H1 (cell line): ENCODE measurements at regions not wholly inside any gene's neighbourhood (a gene's known extent, or its start where the extent isn't known, plus 50 kb on each side); places are given as distances from the start of the nearest gene placed in this dataset.

ENCODE experiments used
- CHD1 ChIP-seq: IDR thresholded peaks from 2 replicates; pipeline ENCODE4 v1.6.1; 2012; ENCODE audit warnings: low read depth, low read length, improper control_type of control experiment
- EP300 ChIP-seq, 2 experiments: IDR thresholded peaks; 1 replicate in 1 of 2; 2 replicates in 1 of 2; pipeline ENCODE4 v1.6.1; 2011 to 2012; ENCODE audit warnings: low read depth in 2 of 2, low read length in 2 of 2, mild to moderate bottlenecking in 2 of 2, borderline replicate concordance in 1 of 2, inconsistent platforms in 1 of 2, moderate library complexity in 1 of 2
- FOSL1 ChIP-seq: IDR thresholded peaks from 2 replicates; pipeline ENCODE4 v1.6.1; 2011; ENCODE audit warnings: mild to moderate bottlenecking, low read depth, low read length, moderate library complexity; ENCODE audit not compliant: insufficient read depth
- KDM5A ChIP-seq: fragments of 200-600 bp; IDR thresholded peaks from 2 replicates; pipeline ENCODE4 v1.7.1; 2012; ENCODE audit warnings: mild to moderate bottlenecking, low read length, inconsistent platforms, mixed read lengths
- MAX ChIP-seq: IDR thresholded peaks from 2 replicates; pipeline ENCODE4 v1.6.1; 2012; ENCODE audit warnings: inconsistent platforms
- RFX5 ChIP-seq: IDR thresholded peaks from 2 replicates; pipeline ENCODE4 v1.6.1; 2011; ENCODE audit warnings: low read depth, low read length, improper control_type of control experiment, borderline replicate concordance
- SAP30 ChIP-seq: fragments of 300-600 bp; sonication (generic); IDR thresholded peaks from 2 replicates; pipeline ENCODE4 v1.7.1; 2012; ENCODE audit warnings: low read length, moderate library complexity, mild to moderate bottlenecking, inconsistent platforms; ENCODE audit not compliant: insufficient read depth, insufficient replicate concordance
- SIX5 ChIP-seq: IDR thresholded peaks from 2 replicates; pipeline ENCODE4 v1.6.1; 2011; ENCODE audit warnings: mild to moderate bottlenecking, low read depth, low read length
- TF ChIP-seq, protein P1 (sequence below): fragments of 300-600 bp; sonication (generic); IDR thresholded peaks from 2 replicates; pipeline ENCODE4 v1.7.1; 2012; ENCODE audit warnings: low read length, moderate library complexity, mild to moderate bottlenecking, inconsistent platforms; ENCODE audit not compliant: insufficient replicate concordance

DNA sequence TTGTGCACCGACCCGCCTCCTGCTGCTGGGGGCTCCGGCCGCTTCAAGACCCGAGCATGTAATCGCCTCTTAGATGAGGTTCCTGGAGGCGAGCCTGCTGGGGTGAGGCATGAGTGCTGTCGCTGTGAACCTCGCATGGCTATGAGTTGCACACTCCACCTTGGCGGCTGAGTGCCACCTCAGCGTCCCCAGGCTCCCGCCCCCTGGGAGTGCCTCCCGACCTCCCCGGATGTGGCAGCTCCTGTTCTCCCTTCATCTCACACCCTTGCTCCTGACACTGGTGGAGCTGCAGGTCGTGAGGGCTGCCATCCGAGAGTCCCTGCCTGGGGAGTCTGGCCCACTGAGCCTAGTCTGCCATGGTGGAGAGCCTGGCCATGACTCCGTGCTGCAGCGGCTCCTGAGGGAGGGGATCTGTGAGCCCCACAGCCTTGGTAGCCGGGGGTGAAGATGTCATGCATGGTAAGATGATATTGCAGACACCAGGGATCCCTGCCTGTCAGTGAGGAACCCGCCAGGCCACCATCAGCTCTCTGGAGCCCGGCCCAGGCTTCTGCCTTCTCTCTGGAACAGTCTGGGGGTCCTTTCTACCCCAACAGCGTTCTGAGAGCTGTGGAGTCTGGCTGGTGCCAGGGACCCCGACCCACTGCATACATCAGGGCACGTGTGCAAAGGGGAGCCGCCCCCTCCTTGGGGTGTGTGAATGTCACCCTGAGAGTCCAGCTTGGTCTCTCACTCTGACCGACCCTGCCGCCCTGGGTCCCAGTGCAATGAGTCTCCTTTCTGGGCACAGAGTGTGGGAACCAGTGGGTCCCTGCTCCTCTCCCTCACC lies 61.6 kb upstream of the HS6ST1 start (continued):
- TF ChIP-seq, protein P1, sequence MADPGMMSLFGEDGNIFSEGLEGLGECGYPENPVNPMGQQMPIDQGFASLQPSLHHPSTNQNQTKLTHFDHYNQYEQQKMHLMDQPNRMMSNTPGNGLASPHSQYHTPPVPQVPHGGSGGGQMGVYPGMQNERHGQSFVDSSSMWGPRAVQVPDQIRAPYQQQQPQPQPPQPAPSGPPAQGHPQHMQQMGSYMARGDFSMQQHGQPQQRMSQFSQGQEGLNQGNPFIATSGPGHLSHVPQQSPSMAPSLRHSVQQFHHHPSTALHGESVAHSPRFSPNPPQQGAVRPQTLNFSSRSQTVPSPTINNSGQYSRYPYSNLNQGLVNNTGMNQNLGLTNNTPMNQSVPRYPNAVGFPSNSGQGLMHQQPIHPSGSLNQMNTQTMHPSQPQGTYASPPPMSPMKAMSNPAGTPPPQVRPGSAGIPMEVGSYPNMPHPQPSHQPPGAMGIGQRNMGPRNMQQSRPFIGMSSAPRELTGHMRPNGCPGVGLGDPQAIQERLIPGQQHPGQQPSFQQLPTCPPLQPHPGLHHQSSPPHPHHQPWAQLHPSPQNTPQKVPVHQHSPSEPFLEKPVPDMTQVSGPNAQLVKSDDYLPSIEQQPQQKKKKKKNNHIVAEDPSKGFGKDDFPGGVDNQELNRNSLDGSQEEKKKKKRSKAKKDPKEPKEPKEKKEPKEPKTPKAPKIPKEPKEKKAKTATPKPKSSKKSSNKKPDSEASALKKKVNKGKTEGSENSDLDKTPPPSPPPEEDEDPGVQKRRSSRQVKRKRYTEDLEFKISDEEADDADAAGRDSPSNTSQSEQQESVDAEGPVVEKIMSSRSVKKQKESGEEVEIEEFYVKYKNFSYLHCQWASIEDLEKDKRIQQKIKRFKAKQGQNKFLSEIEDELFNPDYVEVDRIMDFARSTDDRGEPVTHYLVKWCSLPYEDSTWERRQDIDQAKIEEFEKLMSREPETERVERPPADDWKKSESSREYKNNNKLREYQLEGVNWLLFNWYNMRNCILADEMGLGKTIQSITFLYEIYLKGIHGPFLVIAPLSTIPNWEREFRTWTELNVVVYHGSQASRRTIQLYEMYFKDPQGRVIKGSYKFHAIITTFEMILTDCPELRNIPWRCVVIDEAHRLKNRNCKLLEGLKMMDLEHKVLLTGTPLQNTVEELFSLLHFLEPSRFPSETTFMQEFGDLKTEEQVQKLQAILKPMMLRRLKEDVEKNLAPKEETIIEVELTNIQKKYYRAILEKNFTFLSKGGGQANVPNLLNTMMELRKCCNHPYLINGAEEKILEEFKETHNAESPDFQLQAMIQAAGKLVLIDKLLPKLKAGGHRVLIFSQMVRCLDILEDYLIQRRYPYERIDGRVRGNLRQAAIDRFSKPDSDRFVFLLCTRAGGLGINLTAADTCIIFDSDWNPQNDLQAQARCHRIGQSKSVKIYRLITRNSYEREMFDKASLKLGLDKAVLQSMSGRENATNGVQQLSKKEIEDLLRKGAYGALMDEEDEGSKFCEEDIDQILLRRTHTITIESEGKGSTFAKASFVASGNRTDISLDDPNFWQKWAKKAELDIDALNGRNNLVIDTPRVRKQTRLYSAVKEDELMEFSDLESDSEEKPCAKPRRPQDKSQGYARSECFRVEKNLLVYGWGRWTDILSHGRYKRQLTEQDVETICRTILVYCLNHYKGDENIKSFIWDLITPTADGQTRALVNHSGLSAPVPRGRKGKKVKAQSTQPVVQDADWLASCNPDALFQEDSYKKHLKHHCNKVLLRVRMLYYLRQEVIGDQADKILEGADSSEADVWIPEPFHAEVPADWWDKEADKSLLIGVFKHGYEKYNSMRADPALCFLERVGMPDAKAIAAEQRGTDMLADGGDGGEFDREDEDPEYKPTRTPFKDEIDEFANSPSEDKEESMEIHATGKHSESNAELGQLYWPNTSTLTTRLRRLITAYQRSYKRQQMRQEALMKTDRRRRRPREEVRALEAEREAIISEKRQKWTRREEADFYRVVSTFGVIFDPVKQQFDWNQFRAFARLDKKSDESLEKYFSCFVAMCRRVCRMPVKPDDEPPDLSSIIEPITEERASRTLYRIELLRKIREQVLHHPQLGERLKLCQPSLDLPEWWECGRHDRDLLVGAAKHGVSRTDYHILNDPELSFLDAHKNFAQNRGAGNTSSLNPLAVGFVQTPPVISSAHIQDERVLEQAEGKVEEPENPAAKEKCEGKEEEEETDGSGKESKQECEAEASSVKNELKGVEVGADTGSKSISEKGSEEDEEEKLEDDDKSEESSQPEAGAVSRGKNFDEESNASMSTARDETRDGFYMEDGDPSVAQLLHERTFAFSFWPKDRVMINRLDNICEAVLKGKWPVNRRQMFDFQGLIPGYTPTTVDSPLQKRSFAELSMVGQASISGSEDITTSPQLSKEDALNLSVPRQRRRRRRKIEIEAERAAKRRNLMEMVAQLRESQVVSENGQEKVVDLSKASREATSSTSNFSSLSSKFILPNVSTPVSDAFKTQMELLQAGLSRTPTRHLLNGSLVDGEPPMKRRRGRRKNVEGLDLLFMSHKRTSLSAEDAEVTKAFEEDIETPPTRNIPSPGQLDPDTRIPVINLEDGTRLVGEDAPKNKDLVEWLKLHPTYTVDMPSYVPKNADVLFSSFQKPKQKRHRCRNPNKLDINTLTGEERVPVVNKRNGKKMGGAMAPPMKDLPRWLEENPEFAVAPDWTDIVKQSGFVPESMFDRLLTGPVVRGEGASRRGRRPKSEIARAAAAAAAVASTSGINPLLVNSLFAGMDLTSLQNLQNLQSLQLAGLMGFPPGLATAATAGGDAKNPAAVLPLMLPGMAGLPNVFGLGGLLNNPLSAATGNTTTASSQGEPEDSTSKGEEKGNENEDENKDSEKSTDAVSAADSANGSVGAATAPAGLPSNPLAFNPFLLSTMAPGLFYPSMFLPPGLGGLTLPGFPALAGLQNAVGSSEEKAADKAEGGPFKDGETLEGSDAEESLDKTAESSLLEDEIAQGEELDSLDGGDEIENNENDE: no peak
- no peak for TF ChIP-seq KDM5A
- no peak for TF ChIP-seq MAX
- no peak for TF ChIP-seq RFX5
- TF ChIP-seq SAP30: no peak
- no peak for TF ChIP-seq EP300 (IDR thresholded peaks at IDR 0.05; ENCODE audit: borderline replicate concordance in 1 of 2, low read depth in 2 of 2, low read length in 2 of 2)
- TF ChIP-seq SIX5: no peak
- no peak for TF ChIP-seq CHD1
- TF ChIP-seq FOSL1: no peak
